PC-3 (cell line): ENCODE measurements at regions not wholly inside any gene's neighbourhood (a gene's known extent, or its start where the extent isn't known, plus 50 kb on each side); places are given as distances from the start of the nearest gene placed in this dataset.
"Not testable (repeated sequence)": the region's sequence is repeated elsewhere in the genome, so short reads cannot be mapped to it uniquely, and the experiment has no call there.

Experiments used
- ATAC-seq: fragments of 200-7000 bp; cut with Tn5 transposase; 2 replicates; pipeline ENCODE4 v1.9.1; 2020; ENCODE audit warnings: mild to moderate bottlenecking, moderate library complexity
- BruUV-seq: library from RNA; stranded (reverse); fragments of 400-500 nt; replicated peaks from 2 replicates; lab custom pipeline; 2021; lab: Mats Ljungman, UMichigan
- CTCF ChIA-PET: fragments of 300-600 bp; sonication (Branson Sonifier 250); formaldehyde crosslinking; loops from one replicate; lab custom pipeline; 2022; ENCODE audit warnings: antibody characterized with exemption; lab: Charles Lee
- POLR2A ChIA-PET: fragments of 300-600 bp; sonication (Branson Sonifier 250); formaldehyde crosslinking; loops from one replicate; lab custom pipeline; 2022; ENCODE audit warnings: antibody characterized with exemption; ENCODE audit not compliant: unreplicated experiment; lab: Charles Lee
- DNase-seq: peaks from one replicate; pipeline ENCODE4 v3.0.0-alpha.2; 2015
- H2AFZ ChIP-seq: fragments of 300-600 bp; sonication (generic); 2 replicates; pipeline ENCODE4 v1.6.0; 2016; ENCODE audit warnings: antibody characterized with exemption, low read length
- H3F3A ChIP-seq: fragments of 300-600 bp; sonication (generic); one replicate; pipeline ENCODE4 v1.6.0; 2017; ENCODE audit warnings: antibody characterized with exemption, low read length, control low read depth, mild to moderate bottlenecking; ENCODE audit not compliant: unreplicated experiment
- H3K27ac ChIP-seq: fragments of 300-600 bp; sonication (generic); 2 replicates; pipeline ENCODE4 v1.5.1; 2016; ENCODE audit warnings: mild to moderate bottlenecking, low read length
- H3K27me3 ChIP-seq: fragments of 300-600 bp; sonication (generic); 2 replicates; pipeline ENCODE4 v1.6.1; 2016; ENCODE audit warnings: low read length, mixed read lengths
- H3K36me3 ChIP-seq: fragments of 300-600 bp; sonication (generic); 2 replicates; pipeline ENCODE4 v1.6.1; 2016; ENCODE audit warnings: low read depth, mixed run types, low read length, mixed read lengths
- H3K4me1 ChIP-seq: fragments of 300-600 bp; sonication (generic); 2 replicates; pipeline ENCODE4 v1.5.1; 2016; ENCODE audit warnings: low read length; ENCODE audit not compliant: insufficient read depth
- H3K4me2 ChIP-seq: fragments of 300-600 bp; sonication (generic); 2 replicates; pipeline ENCODE4 v1.6.0; 2016; ENCODE audit warnings: low read length
- H3K4me3 ChIP-seq: fragments of 300-600 bp; sonication (generic); 2 replicates; pipeline ENCODE4 v1.5.1; 2016; ENCODE audit warnings: mild to moderate bottlenecking, low read length, mixed read lengths
- H3K79me2 ChIP-seq: fragments of 300-600 bp; sonication (generic); 2 replicates; pipeline ENCODE4 v1.6.1; 2017; ENCODE audit warnings: low read length, mixed read lengths
- H3K9ac ChIP-seq: fragments of 300-600 bp; sonication (generic); 2 replicates; pipeline ENCODE4 v1.6.0; 2016; ENCODE audit warnings: mild to moderate bottlenecking, low read length
- H3K9me2 ChIP-seq: fragments of 300-600 bp; sonication (generic); replicated peaks from 2 replicates; pipeline ENCODE4 v1.6.1; 2016; ENCODE audit warnings: mixed run types, low read length, mixed read lengths
- H3K9me3 ChIP-seq: fragments of 300-600 bp; sonication (generic); 2 replicates; pipeline ENCODE4 v1.6.1; 2016; ENCODE audit warnings: low read length, mixed read lengths
- H4K20me1 ChIP-seq: fragments of 300-600 bp; sonication (generic); 2 replicates; pipeline ENCODE4 v1.6.1; 2016; ENCODE audit warnings: low read length, mixed read lengths
- CTCF ChIP-seq: fragments of 300-600 bp; sonication (generic); conservative IDR thresholded peaks from 2 replicates; pipeline ENCODE4 v1.5.1; 2017; ENCODE audit warnings: antibody characterized with exemption, low read depth, mild to moderate bottlenecking, low read length
- EZH2 ChIP-seq: fragments of 300-600 bp; sonication (generic); IDR thresholded peaks from one replicate; pipeline ENCODE4 v1.6.1; 2017; ENCODE audit warnings: antibody characterized with exemption, mild to moderate bottlenecking, low read length; ENCODE audit not compliant: unreplicated experiment
- EZH2phosphoT487 ChIP-seq: fragments of 300-600 bp; sonication (generic); IDR thresholded peaks from 2 replicates; pipeline ENCODE4 v1.6.1; 2018; ENCODE audit warnings: mild to moderate bottlenecking, antibody characterized with exemption, low read length, borderline replicate concordance
- intact Hi-C: fragments of 100-400 bp; cut with micrococcal nuclease; formaldehyde crosslinking; loops from 2 replicates; pipeline ENCODE4 v1.9.0; 2023

GRCh38 chr2:4107179-4107578 lies 403.8 kb downstream of the DCDC2C start:
- no peak overlapping the region for H3K4me3 ChIP-seq
- BruUV-seq: no TSS peak
- no peak overlapping the region for H3K4me2 ChIP-seq
- H3K36me3 ChIP-seq: no peaks in the 10 kb centered on the region
- TF ChIP-seq CTCF (no peak), EZH2 (no peak), EZH2phosphoT487 (no peak)
- DNase-seq: no peak
- no peaks in the 10 kb centered on the region for H3K9me3 ChIP-seq
- no peak overlapping the region for H3K27ac ChIP-seq
- intact Hi-C loops: no loop called here
- H3K79me2 ChIP-seq: no peaks in the 10 kb centered on the region
- no peaks in the 10 kb centered on the region for H3F3A ChIP-seq
- no peak overlapping the region for H3K9ac ChIP-seq
- ChIA-PET CTCF (no interaction called here), POLR2A (no interaction called here)
- no peak for ATAC-seq
- no peak overlapping the region for H2AFZ ChIP-seq
- no peaks in the 10 kb centered on the region for H3K27me3 ChIP-seq
- H4K20me1 ChIP-seq: no peaks in the 10 kb centered on the region
- no peaks in the 10 kb centered on the region for H3K9me2 ChIP-seq
- H3K4me1 ChIP-seq: no peaks in the 10 kb centered on the region

- Histone ChIP-seq H3K27me3 (no peaks in the 10 kb centered on the region), H4K20me1 (no peaks in the 10 kb centered on the region), H3K4me2 (no peak overlapping the region), H3K79me2 (no peaks in the 10 kb centered on the region), H3K4me3 (no peak overlapping the region), H3K27ac (no peak overlapping the region), H3K4me1 (no peaks in the 10 kb centered on the region), H3F3A (no peaks in the 10 kb centered on the region), H3K36me3 (no peaks in the 10 kb centered on the region), H3K9me3 (no peaks in the 10 kb centered on the region), H3K9me2 (no peaks in the 10 kb centered on the region), H2AFZ (no peak overlapping the region), H3K9ac (no peak overlapping the region)
- BruUV-seq: no TSS peak
- intact Hi-C loops: no loop called here
- ATAC-seq (no peak), DNase-seq (no peak)
- TF ChIP-seq CTCF: 0 out of 2 replicates have a peak, but pooled peaks have one; percentile 23
- no peak for TF ChIP-seq EZH2
- ChIA-PET CTCF (no interaction called here), POLR2A (no interaction called here)
Observed at GRCh38 chr2:4110273-4110672, 406.9 kb downstream of the DCDC2C start.

DNA sequence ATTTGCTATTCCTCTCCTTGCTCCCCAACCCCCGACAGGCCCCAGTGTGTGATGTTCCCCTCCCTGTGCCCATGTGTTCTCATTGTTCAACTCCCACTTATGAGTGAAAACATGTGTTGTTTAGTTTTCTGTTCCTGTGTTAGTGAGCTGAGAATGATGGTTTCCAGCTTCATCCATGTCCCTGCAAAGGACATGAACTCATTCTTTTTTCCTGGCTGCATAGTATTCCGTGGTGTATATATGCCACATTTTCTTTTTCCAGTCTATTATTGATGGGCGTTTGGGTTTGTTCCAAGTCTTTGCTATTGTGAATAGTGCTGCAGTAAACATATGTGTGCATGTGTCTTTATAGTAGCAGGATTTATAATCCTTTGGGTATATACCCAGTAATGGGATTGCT lies 412.1 kb downstream of the DCDC2C start:
- H4K20me1 ChIP-seq, BruUV-seq, H3K4me2 ChIP-seq, CTCF ChIA-PET, H3K4me1 ChIP-seq, H3K27me3 ChIP-seq, H3K79me2 ChIP-seq, H3K9ac ChIP-seq, H3K4me3 ChIP-seq, POLR2A ChIA-PET, ATAC-seq, H3K36me3 ChIP-seq, H3K27ac ChIP-seq, H3F3A ChIP-seq, H2AFZ ChIP-seq, DNase-seq, H3K9me2 ChIP-seq, intact Hi-C loops, H3K9me3 ChIP-seq: not testable (repeated sequence)
